CD4-positive, alpha-beta T cell treated with Interferon gamma for 1 hour (primary cell): ENCODE measurements at regions not wholly inside any gene's neighbourhood (a gene's known extent, or its start where the extent isn't known, plus 50 kb on each side); places are given as distances from the start of the nearest gene placed in this dataset.

Source experiments
- DNase-seq: peaks from one replicate; pipeline ENCODE4 v3.0.0-alpha.2; 2020

GRCh38 chr2:163456953-163457743 is 278.7 kb downstream of the FIGN start:
- DNase-seq: no peak

GRCh38 chr2:163455815-163456214 is 280.0 kb downstream of the FIGN start:
- no peak for DNase-seq

- no peak for DNase-seq
These were observed 281.9 kb downstream of the FIGN start for GRCh38 chr2:163453920-163454319.

- no peak for DNase-seq
These were observed 294.2 kb downstream of the FIGN start for GRCh38 chr2:163441603-163442002.

GRCh38 chr2:163436963-163437362 is 298.8 kb downstream of the FIGN start:
- no peak for DNase-seq

GRCh38 chr2:163428187-163428586 is 307.6 kb downstream of the FIGN start:
- DNase-seq: no peak

GRCh38 chr2:163420604-163421003 is 315.2 kb downstream of the FIGN start:
- no peak for DNase-seq

GRCh38 chr2:163419000-163419830 is 316.6 kb downstream of the FIGN start:
- DNase-seq: no peak

GRCh38 chr2:163417596-163418337 is 318.0 kb downstream of the FIGN start:
- no peak for DNase-seq

GRCh38 chr2:163414121-163414520 is 321.7 kb downstream of the FIGN start:
- no peak for DNase-seq

- DNase-seq: no peak
These were observed 328.5 kb downstream of the FIGN start for GRCh38 chr2:163407296-163407695.

GRCh38 chr2:163405298-163405697 is 330.5 kb downstream of the FIGN start:
- DNase-seq: no peak

GRCh38 chr2:163401481-163401880 is 334.3 kb downstream of the FIGN start:
- no peak for DNase-seq

- no peak for DNase-seq
These were observed 338.4 kb downstream of the FIGN start for GRCh38 chr2:163397451-163397850.

GRCh38 chr2:163395602-163396001 is 340.2 kb downstream of the FIGN start:
- no peak for DNase-seq

- no peak for DNase-seq
These were observed 346.0 kb downstream of the FIGN start for GRCh38 chr2:163389838-163390237.

GRCh38 chr2:163375472-163375871 is 360.3 kb downstream of the FIGN start:
- DNase-seq: no peak

GRCh38 chr2:163375070-163375469 is 360.7 kb downstream of the FIGN start:
- DNase-seq: no peak

- no peak for DNase-seq
These were observed 361.5 kb downstream of the FIGN start for GRCh38 chr2:163374282-163374681.

GRCh38 chr2:163373496-163373895 is 362.3 kb downstream of the FIGN start:
- DNase-seq: no peak

GRCh38 chr2:163370169-163370886 is 365.5 kb downstream of the FIGN start:
- no peak for DNase-seq

- DNase-seq: no peak
These were observed 366.7 kb downstream of the FIGN start for GRCh38 chr2:163369111-163369510.

GRCh38 chr2:163368655-163369054 is 367.2 kb downstream of the FIGN start:
- DNase-seq: no peak
